Amygdala (tissue), 56 donors: ENCODE measurements at regions not wholly inside any gene's neighbourhood (a gene's known extent, or its start where the extent isn't known, plus 50 kb on each side); places are given as distances from the start of the nearest gene placed in this dataset.
A peak's percentile ranks its signal among the peaks of the same experiment; 100 is the strongest.

ENCODE experiments used
- DNase-seq, 56 donors: peaks; one replicate each; lab custom pipeline; 2025; lab: John Stamatoyannopoulos, UW

GRCh38 chr1:53378061-53378460 is 50.2 kb upstream of the LRP8 start:
- DNase-seq: no peak

- DNase-seq: no peak
Measured at GRCh38 chr1:53378932-53379661, 51.2 kb upstream of the LRP8 start.

GRCh38 chr1:53379662-53380002 is 51.8 kb upstream of the LRP8 start:
- DNase-seq: no peak

GRCh38 chr1:53380296-53380695 is 52.4 kb upstream of the LRP8 start:
- no peak for DNase-seq

GRCh38 chr1:53381790-53382401 is 54.0 kb upstream of the LRP8 start:
- DNase-seq: no peak

- DNase-seq: no peak
Measured at GRCh38 chr1:53383136-53383870, 55.4 kb upstream of the LRP8 start.

- no peak for DNase-seq
Measured at GRCh38 chr1:53384796-53385195, 56.9 kb upstream of the LRP8 start.

DNA sequence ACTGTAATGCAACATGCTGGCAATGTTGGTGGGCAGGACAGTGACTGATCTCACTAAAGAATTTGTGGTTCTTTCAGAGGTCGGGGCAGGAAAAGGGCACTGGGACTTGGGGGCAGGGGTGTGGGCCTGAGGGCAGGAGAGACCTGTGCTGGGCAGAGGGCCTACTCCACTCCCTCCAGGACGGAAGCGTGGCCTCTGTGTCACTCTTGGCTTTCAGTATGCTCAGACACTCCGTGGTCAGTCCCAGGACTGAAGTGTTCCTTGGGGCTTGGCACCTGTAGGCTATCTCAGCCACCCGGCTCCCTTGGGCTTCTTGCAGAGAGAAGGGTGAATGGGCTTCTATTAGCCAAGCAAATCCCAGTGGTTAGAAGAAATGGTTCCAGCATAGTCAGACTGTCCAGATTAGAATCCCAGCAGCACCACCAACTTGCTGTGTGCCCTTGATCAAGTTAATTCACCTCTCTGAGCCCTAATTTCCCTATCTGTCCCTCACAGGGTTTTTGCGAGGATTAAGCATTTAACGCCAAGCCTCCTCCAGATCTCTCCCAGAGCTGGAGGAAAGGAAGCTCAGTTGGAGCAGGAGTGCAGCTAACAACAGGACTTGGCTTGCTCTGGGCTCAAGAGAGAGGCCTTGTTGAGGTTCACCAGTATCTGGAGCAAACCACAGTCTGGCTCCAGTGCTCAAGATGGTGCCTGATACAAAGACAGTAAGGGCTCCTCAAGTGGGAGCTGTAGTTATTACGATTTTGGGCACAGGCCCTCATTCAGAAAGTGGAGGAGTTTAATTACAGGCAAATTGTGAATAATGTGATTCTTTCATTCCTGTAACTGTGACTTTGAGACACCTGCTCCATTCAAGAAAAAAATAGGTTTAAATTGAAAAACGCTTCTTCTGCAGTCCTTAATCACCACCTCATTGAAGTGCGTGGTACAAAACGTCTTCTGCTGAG is 57.7 kb upstream of the LRP8 start:
- no peak for DNase-seq

DNA sequence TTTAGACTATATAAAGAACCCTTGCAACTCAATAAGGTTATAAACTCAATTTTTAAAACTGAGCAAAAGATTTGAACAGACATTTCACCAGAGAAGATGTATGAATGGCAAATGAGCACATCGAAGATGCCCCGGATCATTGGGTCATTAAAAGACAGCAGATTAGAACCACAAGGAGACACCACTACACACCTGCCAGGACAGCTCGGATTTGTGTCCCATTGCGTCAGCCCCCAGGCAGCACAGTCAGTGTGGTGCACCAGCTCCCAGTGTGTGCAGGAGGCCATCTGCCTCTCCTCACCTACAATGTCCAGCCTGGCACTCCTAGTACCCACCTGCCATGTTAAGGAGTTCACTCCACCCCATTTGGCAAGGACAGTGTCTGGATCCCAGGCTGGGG is 61.1 kb upstream of the LRP8 start:
- DNase-seq: no peak

DNA sequence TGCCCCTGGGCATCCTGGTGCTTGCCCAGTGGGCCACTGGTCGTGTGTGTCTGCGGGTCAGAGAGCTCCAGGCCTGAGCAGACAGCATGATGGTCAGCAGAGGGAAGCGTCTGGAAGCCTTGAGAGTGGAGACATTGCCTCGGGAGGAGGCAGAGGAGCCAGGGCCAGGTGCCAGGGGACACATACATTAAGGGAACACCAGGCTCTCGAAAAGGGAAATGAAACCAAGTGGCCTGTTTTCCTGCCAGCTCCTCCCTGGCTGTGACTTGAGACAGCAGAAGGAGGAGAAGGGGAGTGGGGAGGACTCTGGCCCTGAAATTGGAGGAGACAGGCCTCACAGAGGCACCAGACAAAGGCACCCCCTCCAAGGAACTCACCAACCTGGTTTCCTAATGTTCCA is 62.4 kb upstream of the LRP8 start:
- DNase-seq: peak in 23 of 56 donors; percentile 7 to 53 (median 19)

DNA sequence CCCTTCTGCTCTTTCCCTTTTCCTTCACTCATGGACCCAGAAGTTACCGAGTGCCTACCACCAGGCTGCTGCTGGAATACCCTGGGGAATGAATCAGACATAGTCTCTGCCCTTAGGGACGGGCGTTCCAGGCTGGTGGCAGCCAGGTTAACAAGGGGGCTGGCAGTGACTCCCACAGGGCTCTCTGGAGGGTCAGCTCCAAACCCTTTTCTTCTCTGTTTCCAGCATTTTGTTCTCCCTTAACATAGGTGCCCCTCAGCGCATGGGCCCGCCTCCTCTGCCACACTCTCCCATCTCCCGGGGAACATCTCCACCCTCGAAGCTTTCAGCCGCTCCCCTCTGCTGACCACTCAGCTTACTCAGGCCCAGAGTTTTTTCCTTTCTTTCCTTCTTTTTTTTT is 62.9 kb upstream of the LRP8 start:
- no peak for DNase-seq

DNA sequence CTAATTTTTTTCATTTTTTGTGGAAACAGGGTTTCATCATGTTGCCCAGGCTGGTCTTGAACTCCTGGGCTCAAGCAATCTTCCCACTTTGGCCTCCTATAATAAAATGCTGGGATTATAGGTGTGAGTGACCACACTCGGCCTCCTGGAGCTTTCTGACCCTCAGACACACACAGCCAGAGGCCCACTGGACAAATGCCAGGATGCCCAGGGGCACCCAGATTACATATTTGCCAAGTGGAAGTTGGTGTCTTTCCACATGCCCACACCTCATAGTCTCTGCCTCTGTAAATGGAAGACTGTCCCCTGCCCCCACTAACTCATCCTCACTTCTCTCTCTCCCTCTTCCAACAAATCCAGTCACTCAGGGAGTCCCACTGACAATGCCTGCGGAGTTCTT is 63.4 kb upstream of the LRP8 start:
- DNase-seq: no peak

DNA sequence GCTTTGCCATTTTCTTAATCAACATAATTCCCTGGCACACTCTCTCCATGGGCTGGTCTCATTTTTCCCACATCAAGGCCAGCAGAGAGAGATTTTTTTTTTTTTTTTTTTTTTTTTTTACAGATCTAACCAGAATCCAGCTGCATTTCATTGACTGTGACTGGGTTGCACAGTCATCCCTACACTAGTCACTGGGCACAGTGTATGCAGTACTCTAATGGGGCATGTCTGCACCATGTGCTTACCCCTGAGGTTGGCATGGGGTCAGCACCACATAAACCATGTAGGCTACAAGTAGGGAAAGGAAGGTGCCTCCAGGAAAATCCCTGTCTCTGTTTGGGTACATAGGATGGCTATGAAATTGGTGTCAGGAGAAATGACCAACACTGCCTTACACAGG is 64.1 kb upstream of the LRP8 start:
- DNase-seq: no peak

GRCh38 chr1:53392460-53392859 is 64.6 kb upstream of the LRP8 start:
- no peak for DNase-seq

GRCh38 chr1:53393325-53393792 is 65.5 kb upstream of the LRP8 start:
- peak in 54 of 56 donors; percentile 10 to 88 (median 58) for DNase-seq

- no peak for DNase-seq
Measured at GRCh38 chr1:53394306-53394705, 64.9 kb upstream of the DMRTB1 start.

GRCh38 chr1:53395671-53396215 is 63.5 kb upstream of the DMRTB1 start:
- DNase-seq: no peak

GRCh38 chr1:53396573-53397268 is 62.5 kb upstream of the DMRTB1 start:
- DNase-seq: no peak

- DNase-seq: no peak
Measured at GRCh38 chr1:53398091-53398490, 61.1 kb upstream of the DMRTB1 start.
